HepG2 (cell line): ENCODE measurements at regions not wholly inside any gene's neighbourhood (a gene's known extent, or its start where the extent isn't known, plus 50 kb on each side); places are given as distances from the start of the nearest gene placed in this dataset.
A peak's percentile ranks its signal among the peaks of the same experiment; 100 is the strongest.

Source experiments
- ATAC-seq: fragments of 200-7000 bp; cut with Tn5 transposase; 3 replicates; pipeline ENCODE4 v1.9.1; 2020; ENCODE audit warnings: mild to moderate bottlenecking, moderate library complexity
- BruUV-seq: library from RNA; stranded (reverse); fragments of 400-500 nt; replicated peaks from 2 replicates; lab custom pipeline; 2021; lab: Mats Ljungman, UMichigan
- CTCF ChIA-PET: fragments of 300-600 bp; formaldehyde crosslinking; extraction: SDS; loops from one replicate; lab custom pipeline; 2021; ENCODE audit warnings: low total read pairs, inconsistent platforms, low intra/inter-chr PET ratio; lab: Yijun Ruan, JAX
- POLR2A ChIA-PET: fragments of 350-600 bp; sonication (Branson Sonifier 250); formaldehyde crosslinking; loops from one replicate; lab custom pipeline; 2020; ENCODE audit warnings: antibody characterized with exemption, inconsistent platforms; lab: Yijun Ruan, JAX
- DNase-seq: peaks from one replicate; pipeline ENCODE4 v3.0.0-alpha.2; 2015; ENCODE audit warnings: low spot score
- FAIRE-seq: peaks from 3 replicates; lab custom pipeline; 2011; peaks lifted over from hg19 to GRCh38; lab: Jason Lieb, UNC
- H2AFZ ChIP-seq: one replicate; pipeline ENCODE4 v1.6.1; 2011; ENCODE audit warnings: low read length, inconsistent platforms
- H3K27ac ChIP-seq: fragments of 300-600 bp; 3 replicates; pipeline ENCODE4 v1.8.0; 2011; ENCODE audit warnings: mixed run types, mild to moderate bottlenecking, mixed read lengths, low read length, inconsistent platforms; ENCODE audit not compliant: insufficient read depth; ENCODE audit errors: extremely low read length
- H3K27me3 ChIP-seq, 2 experiments: fragments of 200-600 bp in 1 of 2; 2 replicates in 1 of 2; 3 replicates in 1 of 2; pipeline versions ENCODE4 v1.6.0 to v1.8.0; 2011; ENCODE audit warnings: low read length in 2 of 2, mild to moderate bottlenecking in 2 of 2, moderate library complexity in 2 of 2, inconsistent platforms in 1 of 2; ENCODE audit not compliant: insufficient read depth in 2 of 2, control insufficient read depth in 1 of 2
- H3K36me3 ChIP-seq, 2 experiments: fragments of 200-600 bp in 1 of 2; replicated peaks in 1 of 2; 2 replicates in 1 of 2; 3 replicates in 1 of 2; pipeline versions ENCODE4 v1.5.1 to v1.8.0; 2011; ENCODE audit warnings: low read length in 2 of 2, inconsistent platforms in 1 of 2; ENCODE audit not compliant: insufficient read depth in 2 of 2, control insufficient read depth in 1 of 2
- H3K4me1 ChIP-seq: 2 replicates; pipeline ENCODE4 v1.5.1; 2012; ENCODE audit warnings: low read length, inconsistent platforms; ENCODE audit not compliant: insufficient read depth
- H3K4me2 ChIP-seq: 2 replicates; pipeline ENCODE4 v1.6.0; 2011; ENCODE audit warnings: low read depth, low read length, inconsistent platforms
- H3K4me3 ChIP-seq, 3 experiments: fragments of 200-600 bp in 1 of 3; sonication (generic), shearing (Covaris generic) in 1 of 3; replicated peaks in 1 of 3; 2 replicates each; pipeline ENCODE4 v1.5.1; 2011 to 2016; ENCODE audit warnings: low read length in 3 of 3, inconsistent platforms in 2 of 3, low read depth in 2 of 3, mild to moderate bottlenecking in 2 of 3, control low read depth in 1 of 3, mixed read lengths in 1 of 3; ENCODE audit not compliant: insufficient read depth in 1 of 3
- H3K79me2 ChIP-seq: one replicate; pipeline ENCODE4 v1.6.1; 2011; ENCODE audit warnings: low read length, inconsistent platforms; ENCODE audit not compliant: insufficient read depth
- H3K9ac ChIP-seq: 2 replicates; pipeline ENCODE4 v1.6.0; 2011; ENCODE audit warnings: mild to moderate bottlenecking, low read depth, low read length, inconsistent platforms; ENCODE audit not compliant: insufficient read depth
- H3K9me3 ChIP-seq: 2 replicates; pipeline ENCODE4 v1.5.1; 2012; ENCODE audit warnings: mild to moderate bottlenecking, low read length
- H4K20me1 ChIP-seq: 2 replicates; pipeline ENCODE4 v1.6.0; 2011; ENCODE audit warnings: inconsistent platforms, mild to moderate bottlenecking, low read length, moderate library complexity; ENCODE audit not compliant: insufficient read depth
- CEBPB ChIP-seq: IDR thresholded peaks from 2 replicates; pipeline ENCODE4 v1.6.1; 2011; ENCODE audit warnings: low read depth, low read length, improper control_type of control experiment, borderline replicate concordance
- CEBPG ChIP-seq: IDR thresholded peaks from 2 replicates; pipeline ENCODE4 v1.6.1; 2016
- KLF12 ChIP-seq: sonication (generic); formaldehyde crosslinking; IDR thresholded peaks from 2 replicates; pipeline ENCODE4 v1.4.0; 2020; ENCODE audit warnings: missing genetic modification reagents, borderline replicate concordance
- RFXAP ChIP-seq: sonication (generic); formaldehyde crosslinking; IDR thresholded peaks from 2 replicates; pipeline ENCODE4 v1.4.0; 2020; ENCODE audit warnings: missing genetic modification reagents, borderline replicate concordance
- ZBTB25 ChIP-seq: IDR thresholded peaks from 2 replicates; pipeline ENCODE4 v1.6.1; 2018; ENCODE audit warnings: missing genetic modification reagents
- ZFP1 ChIP-seq: IDR thresholded peaks from 2 replicates; pipeline ENCODE4 v1.6.1; 2016
- ZNF550 ChIP-seq: sonication (generic); formaldehyde crosslinking; IDR thresholded peaks from 2 replicates; pipeline ENCODE4 v1.4.0; 2020; ENCODE audit warnings: mild to moderate bottlenecking, missing genetic modification reagents, borderline replicate concordance
- ZNF703 ChIP-seq: sonication (generic); formaldehyde crosslinking; IDR thresholded peaks from 2 replicates; pipeline ENCODE4 v1.5.1; 2020; ENCODE audit warnings: missing genetic modification reagents, mild to moderate bottlenecking, moderate library complexity, borderline replicate concordance
- WGBS: methylation state at CpG from one replicate; pipeline ENCODE4 v1.1.6; 2017; ENCODE audit warnings: low lambda C conversion rate; 5-methylcytosine and 5-hydroxymethylcytosine counted together
- in situ Hi-C: cut with HindIII; loops from 2 replicates; pipeline ENCODE4 v1.10.0; 2017; ENCODE audit warnings: low pct_unique_long_range_greater_than_20kb; ENCODE audit not compliant: extremely low pct_ligation_motif_present
- intact Hi-C: fragments of 100-400 bp; cut with micrococcal nuclease; formaldehyde crosslinking; loops from one replicate; pipeline ENCODE4 v1.10.0; 2022; ENCODE audit not compliant: unreplicated experiment

- ATAC-seq = no peak
- 6% methylated on average over 3 of the region's 3 CpGs for WGBS
- H2AFZ ChIP-seq = no peak overlapping the region
- in situ Hi-C loops = no loop called here
- no peaks in the 10 kb centered on the region for H3K9me3 ChIP-seq
- FAIRE-seq = no peak
- H4K20me1 ChIP-seq = no peaks in the 10 kb centered on the region
- H3K36me3 ChIP-seq = no peaks in the 10 kb centered on the region
- POLR2A ChIA-PET = no interaction called here
- no peak overlapping the region for H3K4me2 ChIP-seq
- H3K9ac ChIP-seq = no peak overlapping the region
- CTCF ChIA-PET = no interaction called here
- BruUV-seq = no TSS peak
- TF ChIP-seq ZFP1 = no peak
- peak; percentile 54 for TF ChIP-seq CEBPG (CRISPR knock-in tag)
- TF ChIP-seq CEBPB = peak; percentile 87
- H3K27ac ChIP-seq = no peak overlapping the region
- no peak overlapping the region for H3K4me3 ChIP-seq
- no peaks in the 10 kb centered on the region for H3K4me1 ChIP-seq
- no peaks in the 10 kb centered on the region for H3K27me3 ChIP-seq
- DNase-seq = no peak
- intact Hi-C loops = no loop called here
- no peaks in the 10 kb centered on the region for H3K79me2 ChIP-seq
These were observed 638.0 kb upstream of the ZEB2 start for GRCh38 chr2:145157741-145158591.

- CTCF ChIA-PET = no interaction called here
- H3K9me3 ChIP-seq = no peaks in the 10 kb centered on the region
- TF ChIP-seq KLF12 (CRISPR knock-in tag) (no peak), ZNF703 (CRISPR knock-in tag) (no peak), RFXAP (no peak), ZBTB25 (no peak), ZNF550 (CRISPR knock-in tag) (no peak)
- TF ChIP-seq, all 625 proteins: peak for 0
- Histone ChIP-seq H3K4me2 (no peak overlapping the region), H3K36me3 (no peaks in the 10 kb centered on the region), H3K27ac (no peak overlapping the region), H2AFZ (no peak overlapping the region), H3K27me3 (no peaks in the 10 kb centered on the region), H3K4me3 (no peak overlapping the region), H3K9ac (no peak overlapping the region), H4K20me1 (no peaks in the 10 kb centered on the region), H3K79me2 (no peaks in the 10 kb centered on the region), H3K4me1 (no peaks in the 10 kb centered on the region)
- no peak for FAIRE-seq
- intact Hi-C loops (no loop called here), in situ Hi-C loops (no loop called here)
- DNase-seq = no peak
- POLR2A ChIA-PET = no interaction called here
- BruUV-seq = no TSS peak
- no peak for ATAC-seq
These were observed 637.2 kb upstream of the ZEB2 start for GRCh38 chr2:145157036-145157675.
